Endothelial cell of umbilical vein (primary cell): ENCODE measurements at regions not wholly inside any gene's neighbourhood (a gene's known extent, or its start where the extent isn't known, plus 50 kb on each side); places are given as distances from the start of the nearest gene placed in this dataset.

Experiments used
- EZH2 ChIP-seq: IDR thresholded peaks from 2 replicates; pipeline ENCODE4 v1.6.1; 2012; ENCODE audit warnings: borderline replicate concordance, low read depth, mild to moderate bottlenecking, moderate library complexity, low read length, inconsistent platforms; ENCODE audit not compliant: severe bottlenecking
- POLR2A ChIP-seq: IDR thresholded peaks from 2 replicates; pipeline ENCODE4 v1.6.1; 2012; ENCODE audit warnings: low read depth, mild to moderate bottlenecking, control low read depth, low read length
- TF ChIP-seq, protein P1 (sequence below), 2 donors: IDR thresholded peaks; 1 replicate in 1 of 2; 2 replicates in 1 of 2; pipeline ENCODE4 v1.5.1; 2011; ENCODE audit warnings: low read length in 2 of 2, mild to moderate bottlenecking in 2 of 2, moderate library complexity in 2 of 2, control low read depth in 1 of 2, inconsistent platforms in 1 of 2, low read depth in 1 of 2; ENCODE audit not compliant: insufficient read depth in 1 of 2; ENCODE audit errors: extremely low read depth in 1 of 2

GRCh38 chr5:86525622-86526021 is 92.1 kb upstream of the COX7C start:
- TF ChIP-seq POLR2A (no peak), EZH2 (no peak)
- TF ChIP-seq, protein P1, sequence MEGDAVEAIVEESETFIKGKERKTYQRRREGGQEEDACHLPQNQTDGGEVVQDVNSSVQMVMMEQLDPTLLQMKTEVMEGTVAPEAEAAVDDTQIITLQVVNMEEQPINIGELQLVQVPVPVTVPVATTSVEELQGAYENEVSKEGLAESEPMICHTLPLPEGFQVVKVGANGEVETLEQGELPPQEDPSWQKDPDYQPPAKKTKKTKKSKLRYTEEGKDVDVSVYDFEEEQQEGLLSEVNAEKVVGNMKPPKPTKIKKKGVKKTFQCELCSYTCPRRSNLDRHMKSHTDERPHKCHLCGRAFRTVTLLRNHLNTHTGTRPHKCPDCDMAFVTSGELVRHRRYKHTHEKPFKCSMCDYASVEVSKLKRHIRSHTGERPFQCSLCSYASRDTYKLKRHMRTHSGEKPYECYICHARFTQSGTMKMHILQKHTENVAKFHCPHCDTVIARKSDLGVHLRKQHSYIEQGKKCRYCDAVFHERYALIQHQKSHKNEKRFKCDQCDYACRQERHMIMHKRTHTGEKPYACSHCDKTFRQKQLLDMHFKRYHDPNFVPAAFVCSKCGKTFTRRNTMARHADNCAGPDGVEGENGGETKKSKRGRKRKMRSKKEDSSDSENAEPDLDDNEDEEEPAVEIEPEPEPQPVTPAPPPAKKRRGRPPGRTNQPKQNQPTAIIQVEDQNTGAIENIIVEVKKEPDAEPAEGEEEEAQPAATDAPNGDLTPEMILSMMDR (IDR thresholded peaks at IDR 0.05; ENCODE audit: extremely low read depth in 1 of 2, insufficient read depth in 1 of 2, low read depth in 1 of 2, low read length in 2 of 2) = no peak
